Trophoblast cell (in vitro differentiated cells and primary cell): ENCODE measurements at regions not wholly inside any gene's neighbourhood (a gene's known extent, or its start where the extent isn't known, plus 50 kb on each side); places are given as distances from the start of the nearest gene placed in this dataset.

Experiments used
- DNase-seq, 2 donors: peaks; one replicate each; pipeline ENCODE4 v3.0.0-alpha.2; 2016
- H2AFZ ChIP-seq: 2 replicates; pipeline ENCODE4 v1.6.1; 2013; ENCODE audit warnings: low read length, moderate library complexity, mild to moderate bottlenecking; ENCODE audit not compliant: insufficient read depth, poor library complexity
- H2AK5ac ChIP-seq: 2 replicates; pipeline ENCODE4 v1.6.1; 2013; ENCODE audit warnings: mild to moderate bottlenecking, low read length
- H2BK120ac ChIP-seq: 2 replicates; pipeline ENCODE4 v1.6.1; 2013; ENCODE audit warnings: low read length, mild to moderate bottlenecking, moderate library complexity; ENCODE audit not compliant: insufficient read depth, poor library complexity
- H2BK12ac ChIP-seq: 2 replicates; pipeline ENCODE4 v1.6.1; 2013; ENCODE audit warnings: mild to moderate bottlenecking, low read length, moderate library complexity
- H2BK5ac ChIP-seq: 2 replicates; pipeline ENCODE4 v1.6.1; 2013; ENCODE audit warnings: low read length, low read depth, moderate library complexity, mild to moderate bottlenecking; ENCODE audit not compliant: poor library complexity
- H3K14ac ChIP-seq: 2 replicates; pipeline ENCODE4 v1.6.1; 2013; ENCODE audit warnings: mild to moderate bottlenecking, low read length
- H3K18ac ChIP-seq: 2 replicates; pipeline ENCODE4 v1.6.1; 2013; ENCODE audit warnings: mild to moderate bottlenecking, low read length
- H3K23ac ChIP-seq: 2 replicates; pipeline ENCODE4 v1.6.1; 2013; ENCODE audit warnings: low read length
- H3K27ac ChIP-seq: 2 replicates; pipeline ENCODE4 v1.5.1; 2013; ENCODE audit warnings: low read depth, mild to moderate bottlenecking, inconsistent platforms, low read length, moderate library complexity
- H3K27me3 ChIP-seq: 2 replicates; pipeline ENCODE4 v1.6.1; 2013; ENCODE audit warnings: inconsistent platforms, mild to moderate bottlenecking, low read length, moderate library complexity; ENCODE audit not compliant: insufficient read depth
- H3K36me3 ChIP-seq, 2 experiments: 1 replicate in 1 of 2; 2 replicates in 1 of 2; pipeline ENCODE4 v1.6.1; 2013; ENCODE audit warnings: low read length in 2 of 2, mild to moderate bottlenecking in 2 of 2, moderate library complexity in 1 of 2; ENCODE audit not compliant: insufficient read depth in 2 of 2, control insufficient read depth in 1 of 2
- H3K4ac ChIP-seq: 2 replicates; pipeline ENCODE4 v1.6.1; 2013; ENCODE audit warnings: low read depth, mild to moderate bottlenecking, low read length, moderate library complexity
- H3K4me1 ChIP-seq, 2 experiments: 1 replicate in 1 of 2; 2 replicates in 1 of 2; pipeline ENCODE4 v1.6.1; 2013; ENCODE audit warnings: low read length in 2 of 2, mild to moderate bottlenecking in 2 of 2, moderate library complexity in 1 of 2; ENCODE audit not compliant: insufficient read depth in 2 of 2, control insufficient read depth in 1 of 2
- H3K4me2 ChIP-seq: 2 replicates; pipeline ENCODE4 v1.6.1; 2013; ENCODE audit warnings: inconsistent platforms, mild to moderate bottlenecking, low read length, moderate library complexity
- H3K4me3 ChIP-seq: 2 replicates; pipeline ENCODE4 v1.5.1; 2013; ENCODE audit warnings: mild to moderate bottlenecking, low read depth, low read length, inconsistent platforms
- H3K79me1 ChIP-seq: one replicate; pipeline ENCODE4 v1.6.1; 2013; ENCODE audit warnings: low read length
- H3K79me2 ChIP-seq: 2 replicates; pipeline ENCODE4 v1.6.1; 2013; ENCODE audit warnings: low read length, mild to moderate bottlenecking; ENCODE audit not compliant: control insufficient read depth, insufficient read depth, poor library complexity
- H3K9ac ChIP-seq: 2 replicates; pipeline ENCODE4 v1.6.1; 2013; ENCODE audit warnings: mild to moderate bottlenecking, low read length
- H3K9me3 ChIP-seq: 2 replicates; pipeline ENCODE4 v1.6.1; 2013; ENCODE audit warnings: low read depth, mild to moderate bottlenecking, control low read depth, inconsistent platforms, low read length; ENCODE audit not compliant: insufficient read depth
- H4K12ac ChIP-seq: 2 replicates; pipeline ENCODE4 v1.6.1; 2013; ENCODE audit warnings: low read depth, mild to moderate bottlenecking, low read length, moderate library complexity
- H4K8ac ChIP-seq: 2 replicates; pipeline ENCODE4 v1.6.1; 2013; ENCODE audit warnings: low read depth, mild to moderate bottlenecking, low read length, moderate library complexity
- H4K91ac ChIP-seq: one replicate; pipeline ENCODE4 v1.6.1; 2013; ENCODE audit warnings: low read depth, mild to moderate bottlenecking, low read length, moderate library complexity
- WGBS: extraction: QIAGEN DNeasy Blood & Tissue Kit; methylation state at CpG from one replicate; pipeline ENCODE4 v1.1.7; 2013; ENCODE audit warnings: missing lambda C conversion rate; ENCODE audit not compliant: insufficient read length, insufficient coverage; ENCODE audit errors: extremely low coverage; 5-methylcytosine and 5-hydroxymethylcytosine counted together

DNA sequence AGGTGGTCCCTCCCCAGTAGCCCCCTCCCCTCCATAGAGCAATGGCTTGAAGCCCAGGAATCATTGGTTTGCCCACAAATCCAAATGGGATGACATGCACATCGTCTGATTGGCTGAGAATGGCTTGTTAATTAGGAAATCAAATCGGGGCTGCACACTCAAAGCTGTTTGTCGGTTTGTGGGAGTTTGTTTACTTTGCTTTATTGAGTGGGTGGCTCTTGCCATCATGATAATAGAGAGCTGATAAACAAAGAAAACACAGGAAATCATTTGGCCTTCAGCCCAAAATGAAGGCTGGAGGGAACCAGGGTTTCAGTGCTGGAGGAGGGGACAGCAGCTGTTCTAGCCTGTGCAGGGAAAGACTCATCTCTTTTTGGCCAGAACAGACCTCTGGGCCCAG, 316.3 kb downstream of the CBLN1 start:
- Histone ChIP-seq H3K4me1 (peaks cover 6 to 17% of the 10 kb centered on the region in 2 experiments), H3K9me3 (no peaks in the 10 kb centered on the region), H3K23ac (no peak overlapping the region), H2BK120ac (no peak overlapping the region), H3K14ac (no peak overlapping the region), H2AFZ (no peak overlapping the region), H3K36me3 (no peaks in the 10 kb centered on the region), H3K4me3 (no peak overlapping the region), H3K9ac (no peak overlapping the region), H3K79me1 (no peaks in the 10 kb centered on the region), H3K4ac (no peak overlapping the region), H2BK12ac (no peak overlapping the region), H3K18ac (no peak overlapping the region), H2BK5ac (no peak overlapping the region), H3K27me3 (no peaks in the 10 kb centered on the region), H4K91ac (no peak overlapping the region), H3K4me2 (no peak overlapping the region), H3K27ac (no peak overlapping the region), H4K8ac (no peak overlapping the region), H2AK5ac (no peak overlapping the region), H4K12ac (no peak overlapping the region), H3K79me2 (no peaks in the 10 kb centered on the region)
- WGBS: no CpG with 5 or more reads among the region's 3 CpGs
- no peak for DNase-seq

DNA sequence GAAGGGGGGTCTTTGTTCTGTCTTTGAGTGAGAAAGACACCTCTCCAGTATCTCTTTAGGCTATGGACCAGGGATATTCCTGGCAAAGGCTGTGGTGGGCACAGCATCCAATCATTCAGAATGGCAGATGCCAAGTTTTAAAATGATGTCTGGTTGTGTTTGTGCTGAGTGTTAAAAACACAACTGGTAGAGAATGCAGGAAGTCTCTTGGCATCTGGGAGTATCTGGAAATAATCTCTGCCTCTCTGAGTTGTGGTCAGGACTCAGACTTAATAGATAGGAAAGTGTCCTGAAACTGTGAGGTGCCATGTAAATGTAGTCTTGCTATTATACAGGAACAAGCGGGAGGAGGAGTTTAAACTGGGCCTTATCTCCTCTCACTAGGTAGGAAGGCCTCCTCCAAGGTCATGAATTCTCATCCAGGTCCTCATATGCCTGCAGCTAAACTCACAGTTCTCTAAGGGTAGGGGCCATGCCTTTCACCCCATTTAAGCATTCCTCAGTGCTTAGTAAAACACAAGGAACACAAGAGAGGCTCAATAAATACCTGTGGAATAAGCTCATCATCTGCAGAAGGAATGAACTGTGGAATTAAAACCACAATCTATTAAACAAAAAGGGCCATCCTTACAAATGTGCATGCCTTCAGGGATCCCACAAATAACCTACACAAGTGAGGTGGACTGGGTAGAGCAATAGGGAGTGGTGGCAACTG, 317.6 kb downstream of the CBLN1 start:
- H3K27me3 ChIP-seq: no peaks in the 10 kb centered on the region
- H3K79me1 ChIP-seq: no peaks in the 10 kb centered on the region
- H4K12ac ChIP-seq: no peak overlapping the region
- no peak overlapping the region for H4K91ac ChIP-seq
- no peak overlapping the region for H3K14ac ChIP-seq
- H3K4me2 ChIP-seq: no peak overlapping the region
- DNase-seq: peak; percentile 69 to 84
- H3K36me3 ChIP-seq: no peaks in the 10 kb centered on the region
- no peak overlapping the region for H2BK5ac ChIP-seq
- H2BK120ac ChIP-seq: peak overlapping the region; percentile 44
- H2AFZ ChIP-seq: no peak overlapping the region
- H3K79me2 ChIP-seq: no peaks in the 10 kb centered on the region
- H2BK12ac ChIP-seq: peak overlapping the region; percentile 34
- H4K8ac ChIP-seq: peak overlapping the region; percentile 18
- no peak overlapping the region for H3K18ac ChIP-seq
- H3K23ac ChIP-seq: no peak overlapping the region
- peaks cover 6 to 17% of the 10 kb centered on the region in 2 experiments for H3K4me1 ChIP-seq
- H2AK5ac ChIP-seq: no peak overlapping the region
- H3K4ac ChIP-seq: no peak overlapping the region
- H3K4me3 ChIP-seq: no peak overlapping the region
- no peak overlapping the region for H3K27ac ChIP-seq
- H3K9ac ChIP-seq: no peak overlapping the region
- H3K9me3 ChIP-seq: no peaks in the 10 kb centered on the region
- no CpG with 5 or more reads among the region's 1 CpG for WGBS

DNA sequence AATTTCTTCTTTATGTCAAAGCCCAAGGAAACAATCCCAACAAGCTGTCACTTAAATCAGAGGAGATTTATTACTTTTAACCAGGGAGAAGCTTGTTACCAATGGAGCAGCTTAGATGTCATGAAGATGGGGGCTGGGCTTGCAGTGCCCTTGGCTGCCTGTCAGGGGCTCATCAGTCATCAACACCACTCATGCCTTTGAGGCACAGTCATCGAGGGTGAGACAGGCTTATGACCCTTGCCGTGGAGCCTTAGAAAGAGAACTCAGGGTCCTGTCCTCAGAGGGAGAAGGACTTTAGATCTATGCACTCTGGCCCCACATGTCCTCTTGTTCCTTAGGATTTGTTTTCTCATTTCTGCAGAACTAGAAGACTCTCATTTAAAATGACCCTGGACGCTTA, 318.3 kb downstream of the CBLN1 start:
- Histone ChIP-seq H3K79me2 (no peaks in the 10 kb centered on the region), H4K91ac (no peak overlapping the region), H3K14ac (no peak overlapping the region), H3K9me3 (no peaks in the 10 kb centered on the region), H3K4me2 (no peak overlapping the region), H4K12ac (no peak overlapping the region), H2BK12ac (no peak overlapping the region), H2BK120ac (no peak overlapping the region), H3K27me3 (no peaks in the 10 kb centered on the region), H3K36me3 (no peaks in the 10 kb centered on the region), H2BK5ac (no peak overlapping the region), H4K8ac (no peak overlapping the region), H3K18ac (no peak overlapping the region), H3K4me1 (peaks cover 6 to 17% of the 10 kb centered on the region in 2 experiments), H3K23ac (no peak overlapping the region), H3K4me3 (no peak overlapping the region), H3K79me1 (no peaks in the 10 kb centered on the region), H3K4ac (no peak overlapping the region), H3K9ac (no peak overlapping the region), H2AK5ac (no peak overlapping the region), H2AFZ (no peak overlapping the region), H3K27ac (no peak overlapping the region)
- no CpG with 5 or more reads among the region's 3 CpGs for WGBS
- peak; percentile 27 to 51 for DNase-seq

DNA sequence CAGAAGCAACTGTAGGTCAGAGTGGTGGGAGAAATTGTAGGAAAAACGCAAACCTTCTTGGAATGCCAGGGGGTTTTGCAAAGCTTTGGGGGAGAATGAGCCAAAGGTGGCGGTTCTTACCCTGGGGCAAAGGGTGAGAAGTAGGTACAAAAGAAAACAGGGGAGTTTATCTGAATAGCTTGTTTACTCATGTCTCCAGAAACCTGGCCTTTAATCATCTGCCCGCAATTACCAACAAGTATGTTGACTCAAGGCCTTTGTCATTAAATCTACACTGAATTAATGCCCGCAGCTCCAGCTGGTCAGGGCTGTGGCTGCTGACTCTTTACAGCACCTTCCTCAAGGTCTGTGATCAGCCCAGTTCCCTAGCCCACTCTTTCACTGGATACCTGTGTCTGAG, 320.1 kb downstream of the CBLN1 start:
- Histone ChIP-seq H3K9ac (no peak overlapping the region), H4K8ac (no peak overlapping the region), H4K12ac (no peak overlapping the region), H2AFZ (no peak overlapping the region), H3K18ac (no peak overlapping the region), H2BK12ac (no peak overlapping the region), H3K4me1 (peaks cover 6 to 17% of the 10 kb centered on the region in 2 experiments), H3K4me2 (peak overlapping the region; percentile 15), H3K27me3 (no peaks in the 10 kb centered on the region), H3K79me1 (no peaks in the 10 kb centered on the region), H4K91ac (no peak overlapping the region), H2BK120ac (no peak overlapping the region), H3K23ac (no peak overlapping the region), H2AK5ac (no peak overlapping the region), H3K4me3 (no peak overlapping the region), H2BK5ac (no peak overlapping the region), H3K79me2 (no peaks in the 10 kb centered on the region), H3K36me3 (no peaks in the 10 kb centered on the region), H3K27ac (no peak overlapping the region), H3K4ac (no peak overlapping the region), H3K9me3 (no peaks in the 10 kb centered on the region), H3K14ac (no peak overlapping the region)
- peak; percentile 12 to 25 for DNase-seq
- WGBS: no CpG with 5 or more reads among the region's 4 CpGs
